Left kidney (tissue), 1 donor: ENCODE measurements at regions not wholly inside any gene's neighbourhood (a gene's known extent, or its start where the extent isn't known, plus 50 kb on each side); places are given as distances from the start of the nearest gene placed in this dataset.

Source experiments
- DNase-seq: peaks from one replicate; pipeline ENCODE4 v3.0.0-alpha.2; 2013

DNA sequence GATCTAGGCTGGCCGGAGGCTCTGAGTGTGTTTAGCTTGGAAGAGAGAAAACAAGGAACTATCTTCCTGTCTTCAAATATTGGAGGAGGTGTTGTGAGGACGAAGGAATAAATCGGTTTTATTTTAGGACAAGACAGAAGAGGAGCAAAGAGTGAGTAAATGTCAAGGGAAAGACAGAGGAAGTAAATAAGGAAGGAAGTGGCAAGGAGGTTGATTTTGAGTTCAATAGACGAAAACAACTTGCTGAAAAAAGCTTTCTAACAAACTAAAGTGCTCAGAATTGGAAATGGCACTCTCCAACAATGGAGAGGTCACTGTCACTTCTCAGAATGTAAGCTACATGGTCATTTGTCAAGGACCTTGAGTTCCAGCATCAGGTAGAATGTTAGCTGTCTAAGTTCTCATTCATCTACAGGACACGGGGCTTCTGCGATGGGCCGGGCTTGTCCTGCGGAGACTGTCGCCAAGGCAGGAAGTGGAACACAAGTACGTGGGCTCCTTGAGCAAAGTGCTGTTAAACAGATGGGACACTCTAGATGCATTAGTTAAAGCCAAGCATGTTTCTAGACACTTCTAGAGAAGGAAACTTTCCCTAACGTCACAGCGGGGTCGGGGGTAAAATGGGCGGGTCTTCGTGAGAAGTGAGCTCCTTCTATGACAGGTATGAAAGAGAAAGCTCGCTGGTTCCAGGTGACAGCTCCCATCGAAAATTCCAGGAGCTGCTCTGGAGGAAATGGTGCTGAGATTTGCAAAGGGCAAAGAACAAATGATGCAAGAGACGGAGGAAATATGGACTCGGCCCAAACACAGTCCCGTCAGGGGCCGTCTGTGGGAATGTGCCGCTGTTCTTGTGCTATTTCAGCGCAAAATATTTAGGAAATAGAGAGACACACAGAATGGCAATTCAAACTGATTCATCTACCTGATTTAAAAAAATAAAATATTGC is 103.9 kb upstream of the UBL3 start:
- no peak for DNase-seq

DNA sequence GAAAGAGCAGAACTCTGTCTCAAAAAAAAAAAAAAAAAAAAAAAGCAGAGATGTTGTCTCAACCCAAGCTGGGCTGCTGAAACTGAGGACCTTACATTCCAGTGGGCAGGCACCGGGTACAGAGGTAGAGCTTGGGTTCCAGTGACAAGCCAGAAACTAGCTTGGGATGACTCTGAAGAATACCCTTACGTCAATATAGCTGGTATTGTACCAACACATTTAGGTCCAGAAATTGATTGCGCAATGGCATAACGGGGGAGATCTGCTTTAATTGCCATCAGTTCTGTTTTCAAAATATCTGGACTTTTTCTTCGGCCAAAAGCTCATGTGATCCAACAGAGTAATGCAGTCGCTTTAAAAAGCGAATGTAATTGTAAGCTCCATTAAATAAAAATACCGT is 103.1 kb upstream of the UBL3 start:
- no peak for DNase-seq

GRCh38 chr13:29952245-29952644 is 101.8 kb upstream of the UBL3 start:
- no peak for DNase-seq

- DNase-seq: no peak
Measured at GRCh38 chr13:29948791-29949190, 98.4 kb upstream of the UBL3 start.

DNA sequence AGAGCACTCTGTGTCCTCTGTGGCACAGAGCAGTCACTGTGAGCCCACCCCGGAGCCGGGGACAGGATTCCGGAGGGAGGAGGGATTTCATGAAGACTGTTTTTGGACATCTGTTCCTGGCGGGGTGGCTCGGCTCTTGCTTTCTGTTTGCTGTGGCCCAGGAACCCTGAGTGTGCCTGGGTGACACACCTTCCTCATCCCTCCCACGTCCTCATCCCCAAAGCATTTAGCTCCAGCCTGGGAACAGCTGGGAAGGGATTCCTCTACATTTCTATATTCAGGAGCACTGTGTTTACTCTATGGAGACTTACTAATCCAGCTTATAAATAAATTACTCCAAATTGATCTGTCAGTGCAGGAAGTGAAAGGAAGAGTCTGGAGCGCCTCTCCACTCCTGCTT is 97.8 kb upstream of the UBL3 start:
- DNase-seq: no peak

GRCh38 chr13:29947839-29948238 is 97.4 kb upstream of the UBL3 start:
- DNase-seq: no peak

- DNase-seq: no peak
Measured at GRCh38 chr13:29946093-29946492, 95.7 kb upstream of the UBL3 start.

DNA sequence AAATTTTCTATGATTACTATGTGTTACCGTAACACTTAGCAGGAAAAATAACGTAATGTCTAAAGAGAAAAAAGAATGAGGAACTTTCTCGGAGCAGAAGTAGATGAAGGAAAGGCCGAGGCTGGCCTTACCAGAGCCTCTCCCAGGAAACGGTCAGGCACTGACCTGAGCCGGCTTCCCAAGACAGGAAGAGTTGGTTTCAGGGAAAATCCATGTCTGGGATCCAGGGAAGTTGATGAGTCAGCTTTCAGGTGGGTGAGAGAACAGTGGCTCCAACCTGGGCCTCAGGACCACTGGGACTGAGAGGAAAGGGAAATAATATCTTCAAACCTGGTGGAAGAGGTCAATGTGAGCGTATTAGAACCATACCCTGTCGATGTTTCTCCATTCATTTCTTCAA is 93.3 kb upstream of the UBL3 start:
- DNase-seq: no peak

- no peak for DNase-seq
Measured at GRCh38 chr13:29943273-29943672, 92.9 kb upstream of the UBL3 start.

GRCh38 chr13:29940715-29941114 is 90.3 kb upstream of the UBL3 start:
- DNase-seq: no peak

DNA sequence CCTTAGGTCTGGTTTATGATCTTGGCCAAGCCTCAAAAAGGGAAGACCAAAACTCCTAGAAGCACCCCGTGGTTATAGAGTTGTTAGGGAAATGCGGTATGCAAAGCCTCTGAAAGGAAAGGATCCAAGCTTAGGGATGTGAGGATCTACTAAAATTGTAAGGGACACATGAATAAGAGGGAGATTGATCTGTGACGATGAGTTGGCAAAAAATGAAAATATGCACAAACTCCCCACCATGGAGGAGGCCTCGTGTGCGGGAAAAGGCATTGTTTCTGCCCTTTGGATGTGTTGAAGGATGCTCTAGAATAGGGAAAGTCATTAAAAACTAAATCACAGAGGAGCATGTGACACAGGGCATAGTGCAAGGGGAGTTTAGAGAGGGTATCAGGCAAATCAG is 88.7 kb upstream of the UBL3 start:
- DNase-seq: no peak

- DNase-seq: no peak
Measured at GRCh38 chr13:29937841-29938240, 87.4 kb upstream of the UBL3 start.

GRCh38 chr13:29937379-29937778 is 87.0 kb upstream of the UBL3 start:
- DNase-seq: no peak

- no peak for DNase-seq
Measured at GRCh38 chr13:29936956-29937355, 86.5 kb upstream of the UBL3 start.

DNA sequence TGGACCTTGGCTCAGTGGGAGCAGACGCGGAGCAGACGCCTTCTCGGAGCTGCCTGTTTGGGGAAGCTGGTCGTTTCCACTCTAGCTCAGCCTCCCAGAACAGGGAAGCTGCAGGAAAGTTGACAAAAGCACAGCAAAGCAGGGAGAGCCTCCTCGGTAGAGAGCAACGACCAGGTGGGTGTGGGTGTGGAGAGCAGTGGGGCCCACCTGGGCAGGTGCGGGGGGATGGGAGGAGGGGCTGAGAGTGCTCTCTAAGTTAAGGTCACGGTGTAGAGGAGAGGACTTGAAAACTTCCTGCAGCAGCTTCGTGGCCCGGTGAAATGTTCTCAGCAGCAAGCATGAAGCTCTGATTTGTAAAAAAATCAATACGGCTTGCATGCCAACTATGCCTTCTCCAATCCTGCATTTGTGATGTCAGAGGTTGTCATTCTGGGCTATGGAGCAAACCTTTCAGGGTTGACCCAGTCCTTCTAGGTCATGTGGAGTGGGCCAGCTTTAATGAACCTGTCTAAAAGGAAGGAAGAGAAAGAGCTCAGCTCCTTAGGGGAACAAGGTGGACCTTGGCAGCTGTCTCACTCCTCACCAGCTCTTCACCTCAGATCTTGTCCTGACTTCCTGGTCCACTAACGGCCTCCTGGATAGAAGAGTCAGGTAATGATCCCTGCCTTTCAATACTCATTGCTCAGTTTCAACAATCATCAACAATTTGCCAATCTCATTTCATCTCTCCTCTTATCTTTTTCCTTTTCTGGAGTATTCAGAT is 85.8 kb upstream of the UBL3 start:
- no peak for DNase-seq

- no peak for DNase-seq
Measured at GRCh38 chr13:29935309-29935981, 85.0 kb upstream of the UBL3 start.

- DNase-seq: no peak
Measured at GRCh38 chr13:29934531-29935308, 84.3 kb upstream of the UBL3 start.

GRCh38 chr13:29933401-29933800 is 83.0 kb upstream of the UBL3 start:
- DNase-seq: no peak

- no peak for DNase-seq
Measured at GRCh38 chr13:29931696-29932095, 81.3 kb upstream of the UBL3 start.

- DNase-seq: no peak
Measured at GRCh38 chr13:29929062-29929847, 78.8 kb upstream of the UBL3 start.

DNA sequence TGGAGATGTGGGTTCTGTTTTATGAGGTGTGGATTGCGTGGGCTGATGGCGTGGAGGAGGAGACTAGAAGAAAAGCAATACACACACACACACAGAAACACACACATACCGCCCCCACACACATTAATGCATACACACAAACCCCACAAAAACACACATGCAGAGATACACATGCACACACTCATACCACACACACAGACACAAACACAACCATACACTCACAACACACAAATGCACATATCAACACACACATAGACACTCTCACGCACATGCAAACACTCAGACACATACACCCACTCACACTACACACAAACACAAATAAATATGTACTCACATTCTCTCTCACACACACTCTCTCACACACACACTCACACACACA is 75.7 kb upstream of the UBL3 start:
- no peak for DNase-seq
